ENCODE measurements at regions not wholly inside any gene's neighbourhood (a gene's known extent, or its start where the extent isn't known, plus 50 kb on each side); places are given as distances from the start of the nearest gene placed in this dataset.

GRCh38 chr11:113579292-113579940, 104.2 kb upstream of the DRD2 start:
- no peak for DNase-seq

GRCh38 chr11:113578715-113579250, 103.6 kb upstream of the DRD2 start:
- no peak for DNase-seq

GRCh38 chr11:113578033-113578380, 102.8 kb upstream of the DRD2 start:
- DNase-seq = no peak

- peak; percentile 19 for DNase-seq
Measured at GRCh38 chr11:113577356-113578032, 102.3 kb upstream of the DRD2 start.

- no peak for DNase-seq
Measured at GRCh38 chr11:113574586-113574985, 99.4 kb upstream of the DRD2 start.

- no peak for DNase-seq
Measured at GRCh38 chr11:113574171-113574570, 99.0 kb upstream of the DRD2 start.

- no peak for DNase-seq
Measured at GRCh38 chr11:113572136-113572735, 97.0 kb upstream of the DRD2 start.

- no peak for DNase-seq
Measured at GRCh38 chr11:113571531-113571930, 96.3 kb upstream of the DRD2 start.

- no peak for DNase-seq
Measured at GRCh38 chr11:113570906-113571305, 95.7 kb upstream of the DRD2 start.

- DNase-seq = no peak
Measured at GRCh38 chr11:113569391-113569790, 94.2 kb upstream of the DRD2 start.

- no peak for DNase-seq
Measured at GRCh38 chr11:113568566-113568965, 93.4 kb upstream of the DRD2 start.

GRCh38 chr11:113567867-113568544, 92.8 kb upstream of the DRD2 start:
- no peak for DNase-seq

GRCh38 chr11:113567097-113567496, 91.9 kb upstream of the DRD2 start:
- DNase-seq = no peak

- DNase-seq = no peak
Measured at GRCh38 chr11:113564527-113565130, 89.4 kb upstream of the DRD2 start.

GRCh38 chr11:113563766-113564526, 88.7 kb upstream of the DRD2 start:
- no peak for DNase-seq

- DNase-seq = peak; percentile 87
Measured at GRCh38 chr11:113562981-113563461, 87.8 kb upstream of the DRD2 start.

GRCh38 chr11:113562576-113562975, 87.4 kb upstream of the DRD2 start:
- peak; percentile 40 for DNase-seq

GRCh38 chr11:113557926-113558325, 82.7 kb upstream of the DRD2 start:
- DNase-seq = no peak

- DNase-seq = no peak
Measured at GRCh38 chr11:113556036-113556435, 80.8 kb upstream of the DRD2 start.

GRCh38 chr11:113555071-113555619, 79.9 kb upstream of the DRD2 start:
- no peak for DNase-seq

- DNase-seq = no peak
Measured at GRCh38 chr11:113554526-113554925, 79.3 kb upstream of the DRD2 start.

- DNase-seq = no peak
Measured at GRCh38 chr11:113553915-113554314, 78.7 kb upstream of the DRD2 start.

Data from activated CD4-positive, alpha-beta T cell treated with anti-CD3 and anti-CD28 coated beads, Interleukin-2, amount 50 U/mL, for 16 hours (primary cell).